AG09309 (cell line): ENCODE measurements at regions not wholly inside any gene's neighbourhood (a gene's known extent, or its start where the extent isn't known, plus 50 kb on each side); places are given as distances from the start of the nearest gene placed in this dataset.

ENCODE experiments used
- DNase-seq: peaks from one replicate; pipeline ENCODE4 v3.0.0-alpha.2; 2010; ENCODE audit warnings: low read depth
- H3K4me3 ChIP-seq: 2 replicates; pipeline ENCODE4 v1.5.1; 2011; ENCODE audit warnings: mild to moderate bottlenecking, low read depth, low read length, moderate library complexity; ENCODE audit not compliant: control insufficient read depth
- TF ChIP-seq, protein P1 (sequence below): IDR thresholded peaks from 2 replicates; pipeline ENCODE4 v1.5.1; 2011; ENCODE audit warnings: mild to moderate bottlenecking, low read depth, low read length, inconsistent platforms; ENCODE audit not compliant: insufficient read depth, control insufficient read depth; ENCODE audit errors: missing control alignments

DNA sequence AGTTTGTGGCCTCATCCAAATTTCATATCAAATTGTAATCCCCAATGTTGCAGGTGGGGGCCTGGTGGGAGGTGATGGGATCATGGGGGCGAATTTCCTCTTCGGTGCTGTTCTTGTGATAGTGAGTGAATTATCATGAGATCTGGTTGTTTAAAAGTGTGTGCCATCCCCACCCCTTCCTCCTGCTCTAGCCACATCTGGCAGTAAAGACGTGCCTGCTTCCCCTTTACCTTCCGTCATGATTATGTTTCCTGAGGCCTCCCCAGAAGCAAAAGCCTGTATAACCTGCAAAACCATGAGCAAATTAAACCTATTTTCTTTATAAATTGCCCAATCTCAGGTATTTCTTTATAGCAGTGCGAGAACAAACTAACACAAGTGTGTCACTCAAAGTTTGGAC lies 71.0 kb upstream of the MOCS2 start:
- H3K4me3 ChIP-seq: no peak overlapping the region
- DNase-seq: no peak
- TF ChIP-seq, protein P1, sequence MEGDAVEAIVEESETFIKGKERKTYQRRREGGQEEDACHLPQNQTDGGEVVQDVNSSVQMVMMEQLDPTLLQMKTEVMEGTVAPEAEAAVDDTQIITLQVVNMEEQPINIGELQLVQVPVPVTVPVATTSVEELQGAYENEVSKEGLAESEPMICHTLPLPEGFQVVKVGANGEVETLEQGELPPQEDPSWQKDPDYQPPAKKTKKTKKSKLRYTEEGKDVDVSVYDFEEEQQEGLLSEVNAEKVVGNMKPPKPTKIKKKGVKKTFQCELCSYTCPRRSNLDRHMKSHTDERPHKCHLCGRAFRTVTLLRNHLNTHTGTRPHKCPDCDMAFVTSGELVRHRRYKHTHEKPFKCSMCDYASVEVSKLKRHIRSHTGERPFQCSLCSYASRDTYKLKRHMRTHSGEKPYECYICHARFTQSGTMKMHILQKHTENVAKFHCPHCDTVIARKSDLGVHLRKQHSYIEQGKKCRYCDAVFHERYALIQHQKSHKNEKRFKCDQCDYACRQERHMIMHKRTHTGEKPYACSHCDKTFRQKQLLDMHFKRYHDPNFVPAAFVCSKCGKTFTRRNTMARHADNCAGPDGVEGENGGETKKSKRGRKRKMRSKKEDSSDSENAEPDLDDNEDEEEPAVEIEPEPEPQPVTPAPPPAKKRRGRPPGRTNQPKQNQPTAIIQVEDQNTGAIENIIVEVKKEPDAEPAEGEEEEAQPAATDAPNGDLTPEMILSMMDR: no peak

DNA sequence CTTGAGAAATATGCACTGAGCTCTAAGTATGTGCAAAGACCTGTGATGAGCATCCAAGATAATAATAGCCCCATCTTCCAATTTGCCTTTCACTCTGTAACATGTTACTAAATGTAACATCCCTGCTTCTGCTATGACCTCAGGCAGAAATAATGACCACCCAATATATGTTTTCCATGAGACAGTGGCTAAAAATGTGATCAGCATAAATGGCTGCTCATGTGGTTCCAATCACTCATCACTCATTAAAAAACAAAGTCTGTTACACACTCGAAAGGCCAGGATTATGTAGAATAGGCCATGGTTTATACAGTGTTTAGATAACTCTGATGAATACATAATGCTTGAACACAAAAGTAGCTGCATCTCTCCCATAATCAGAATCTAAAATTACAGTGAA lies 71.4 kb upstream of the MOCS2 start:
- H3K4me3 ChIP-seq: no peak overlapping the region
- DNase-seq: no peak
- TF ChIP-seq, protein P1: no peak

DNA sequence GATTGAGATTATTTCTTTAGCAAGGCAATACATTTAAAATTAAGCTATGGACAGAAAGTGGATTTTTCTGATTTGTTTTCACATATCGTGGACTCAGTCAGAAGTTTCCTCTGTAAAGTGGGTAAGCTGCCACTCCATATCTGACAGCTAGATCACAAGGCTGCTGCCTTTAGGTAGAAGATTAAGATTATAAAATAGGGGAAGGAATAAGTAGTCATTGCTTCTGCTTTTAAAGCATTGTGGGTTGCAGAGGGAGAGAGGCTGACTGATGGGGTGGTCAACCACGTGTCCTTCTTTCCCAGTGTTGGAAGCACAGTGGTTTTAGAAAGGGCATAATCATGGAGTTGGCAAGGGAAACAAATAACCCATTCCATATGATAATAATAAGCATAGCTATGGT lies 74.3 kb upstream of the MOCS2 start:
- DNase-seq: no peak
- TF ChIP-seq, protein P1: no peak
- no peak overlapping the region for H3K4me3 ChIP-seq

DNA sequence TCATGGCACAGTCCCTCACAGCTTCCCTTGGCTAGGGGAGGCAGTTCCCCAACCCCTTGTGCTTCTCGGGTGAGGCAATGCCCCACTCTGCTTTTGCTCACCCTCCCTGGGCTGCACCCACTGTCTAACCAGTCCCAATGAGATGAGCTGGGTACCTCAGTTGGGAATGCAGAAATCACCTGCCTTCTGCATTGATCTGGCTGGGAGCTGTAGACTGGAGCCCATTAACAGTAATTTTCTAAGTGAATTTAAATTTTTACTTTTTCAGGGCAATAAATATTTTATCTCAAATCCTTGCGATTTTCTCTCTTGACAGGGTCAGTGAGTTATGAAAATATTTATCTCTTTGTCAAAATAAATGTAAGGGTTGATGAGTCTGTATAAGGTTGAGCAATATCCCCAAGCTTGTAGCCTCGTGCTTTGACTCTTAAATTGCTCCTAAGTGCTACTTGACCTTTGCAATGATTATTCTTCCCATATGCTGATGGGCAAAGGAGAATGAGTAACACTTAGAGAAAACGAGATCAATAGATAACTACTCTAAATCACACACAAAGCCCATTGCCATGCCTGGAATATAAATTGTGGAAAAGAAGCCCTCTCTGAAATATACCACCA lies 82.1 kb upstream of the MOCS2 start:
- no peak for DNase-seq
- no peak overlapping the region for H3K4me3 ChIP-seq
- TF ChIP-seq, protein P1: no peak

DNA sequence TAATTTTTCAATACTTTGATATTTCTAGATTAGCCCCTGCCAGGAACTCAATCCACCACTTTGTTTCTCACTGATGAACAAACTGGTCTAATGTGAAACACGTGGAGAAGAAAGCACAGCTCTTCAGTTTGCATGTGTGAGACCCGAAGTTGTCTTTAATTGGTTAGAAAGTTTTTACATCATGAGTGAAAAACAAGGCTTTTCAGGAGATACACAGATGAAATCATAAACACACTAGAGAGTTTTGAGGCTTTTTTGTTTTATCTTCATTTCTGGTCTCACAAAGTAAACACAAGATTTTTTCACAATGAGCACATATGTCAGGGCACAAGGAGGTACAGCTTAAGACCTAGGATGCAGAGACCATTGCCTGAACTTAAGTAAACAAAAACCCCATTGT lies 84.5 kb upstream of the MOCS2 start:
- no peak for DNase-seq
- TF ChIP-seq, protein P1: no peak
- no peak overlapping the region for H3K4me3 ChIP-seq

DNA sequence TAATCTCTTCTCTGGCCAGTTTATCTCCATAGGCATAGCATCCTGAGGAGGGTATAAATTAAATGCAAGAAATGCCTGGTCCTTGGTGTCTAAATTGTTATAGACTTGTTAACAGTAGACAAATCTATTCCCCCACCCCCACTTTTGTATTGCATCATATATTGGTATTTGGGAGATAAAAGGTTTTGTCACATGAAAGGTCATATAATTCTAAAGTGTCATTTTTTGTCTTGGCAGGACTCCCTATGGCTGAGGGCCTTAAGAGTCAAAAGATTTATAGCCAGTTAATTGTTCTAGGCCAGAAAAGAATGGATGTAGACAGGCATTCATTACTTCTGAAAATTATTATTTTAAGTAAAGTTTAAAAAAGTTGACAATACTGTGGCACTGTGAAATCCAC lies 90.3 kb upstream of the MOCS2 start:
- H3K4me3 ChIP-seq: no peak overlapping the region
- DNase-seq: no peak
- TF ChIP-seq, protein P1: no peak

DNA sequence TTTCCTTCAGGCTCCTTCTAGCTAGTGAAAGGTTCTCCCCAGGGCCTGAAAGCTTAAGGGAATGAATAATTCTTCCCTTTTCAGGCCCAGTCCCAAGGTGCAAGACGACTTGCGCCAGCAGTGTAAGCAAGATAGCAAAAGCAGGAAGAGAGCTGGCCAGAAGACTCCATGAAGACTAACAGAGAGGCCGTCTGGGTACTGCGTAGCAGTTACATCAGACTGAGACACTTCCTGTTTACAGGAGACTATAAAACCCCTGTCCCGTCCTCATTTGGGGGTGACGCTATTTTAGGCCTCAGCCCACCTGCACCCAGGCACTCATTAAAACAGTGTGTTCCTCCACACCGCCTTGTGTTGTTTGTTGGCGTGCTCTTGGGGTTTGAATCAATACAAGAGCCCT lies 90.7 kb upstream of the MOCS2 start:
- DNase-seq: no peak
- H3K4me3 ChIP-seq: no peak overlapping the region
- TF ChIP-seq, protein P1: no peak
